ENCODE measurements at regions not wholly inside any gene's neighbourhood (a gene's known extent, or its start where the extent isn't known, plus 50 kb on each side); places are given as distances from the start of the nearest gene placed in this dataset.
"Not testable (repeated sequence)": the region's sequence is repeated elsewhere in the genome, so short reads cannot be mapped to it uniquely, and the experiment has no call there.

GRCh38 chr9:38243993-38244392 is 148.5 kb upstream of the ALDH1B1 start:
- in situ Hi-C loops (cut with MboI), result no loop called here
- Histone ChIP-seq H3K9me2 (ENCODE audit: insufficient read depth) (no peaks in the 10 kb centered on the region), H3K36me3 (ENCODE audit: low read depth) (no peaks in the 10 kb centered on the region), H3K9ac (no peak overlapping the region), H3K27ac (no peak overlapping the region), H3K4me1 (ENCODE audit: insufficient read depth) (no peaks in the 10 kb centered on the region), H3F3A (ENCODE audit: insufficient read depth) (no peaks in the 10 kb centered on the region), H3K79me2 (ENCODE audit: insufficient read depth) (no peaks in the 10 kb centered on the region), H3K27me3 (replicated peaks; ENCODE audit: insufficient read depth) (no peaks in the 10 kb centered on the region), H4K20me1 (ENCODE audit: insufficient read depth) (no peaks in the 10 kb centered on the region), H2AFZ (no peak overlapping the region), H3K4me2 (ENCODE audit: unreplicated experiment) (no peak overlapping the region), H3K9me3 (ENCODE audit: low read depth) (no peaks in the 10 kb centered on the region), H3K4me3 (no peak overlapping the region)
- 34 to 36% methylated on average over 4 of the region's 4 CpGs for WGBS, 2 experiments (ENCODE audit: low coverage in 1 of 2, low lambda C conversion rate in 2 of 2, missing lambda C conversion rate in 2 of 2)
- TF ChIP-seq EZH2 (IDR thresholded peaks at IDR 0.05; ENCODE audit: insufficient read depth, poor library complexity, severe bottlenecking) (no peak), EZH2phosphoT487 (IDR thresholded peaks at IDR 0.05; ENCODE audit: insufficient read depth, low read depth) (no peak)
- DNase-seq, result no peak

GRCh38 chr9:38242151-38242550 is 150.4 kb upstream of the ALDH1B1 start:
- H3K4me3 ChIP-seq; H3K79me2 ChIP-seq (ENCODE audit: insufficient read depth); DNase-seq; H3F3A ChIP-seq (ENCODE audit: insufficient read depth); H3K27ac ChIP-seq; in situ Hi-C loops (cut with MboI); H2AFZ ChIP-seq; H3K27me3 ChIP-seq (replicated peaks; ENCODE audit: insufficient read depth); H3K36me3 ChIP-seq (ENCODE audit: low read depth); H3K4me1 ChIP-seq (ENCODE audit: insufficient read depth); H3K9me2 ChIP-seq (ENCODE audit: insufficient read depth); H3K9ac ChIP-seq; H3K9me3 ChIP-seq (ENCODE audit: low read depth); H4K20me1 ChIP-seq (ENCODE audit: insufficient read depth); H3K4me2 ChIP-seq (ENCODE audit: unreplicated experiment): not testable (repeated sequence)
- 86% methylated on average over 14 of the region's 30 CpGs; no CpG with 5 or more reads in 1 of the 2 experiments for WGBS, 2 experiments (ENCODE audit: low coverage in 1 of 2, low lambda C conversion rate in 2 of 2, missing lambda C conversion rate in 2 of 2)

- no peaks in the 10 kb centered on the region for H3K4me1 ChIP-seq (ENCODE audit: insufficient read depth)
Observed at GRCh38 chr9:38240051-38240450, 152.5 kb upstream of the ALDH1B1 start.

DNA sequence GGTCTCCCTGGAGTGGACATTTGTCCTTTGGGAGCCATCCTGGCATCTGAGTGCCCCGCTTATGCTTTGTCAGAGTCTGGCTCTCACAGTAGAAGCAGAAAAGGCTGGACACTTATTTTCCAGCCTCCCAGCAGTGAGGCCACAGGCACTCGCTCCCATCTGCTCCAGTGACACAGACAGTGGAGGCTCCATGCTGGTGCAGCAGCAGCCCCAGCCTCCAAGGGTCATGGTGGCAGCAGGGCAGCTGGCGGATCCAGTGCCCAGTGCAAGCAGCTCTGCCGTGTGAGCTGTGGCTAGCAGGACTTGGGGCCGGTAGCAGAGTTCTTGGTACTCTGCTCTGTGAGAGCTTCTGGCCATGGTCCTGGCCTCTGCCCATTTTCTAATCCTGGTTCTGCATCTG is 157.3 kb upstream of the ALDH1B1 start:
- Histone ChIP-seq H3K27ac (no peak overlapping the region), H3K36me3 (ENCODE audit: low read depth) (no peaks in the 10 kb centered on the region), H3K9ac (no peak overlapping the region), H3K9me2 (ENCODE audit: insufficient read depth) (no peaks in the 10 kb centered on the region), H3K27me3 (replicated peaks; ENCODE audit: insufficient read depth) (peaks cover 4% of the 10 kb centered on the region), H3K4me2 (ENCODE audit: unreplicated experiment) (no peak overlapping the region), H3K4me3 (no peak overlapping the region), H2AFZ (no peak overlapping the region), H3K79me2 (ENCODE audit: insufficient read depth) (no peaks in the 10 kb centered on the region), H3K4me1 (ENCODE audit: insufficient read depth) (no peaks in the 10 kb centered on the region), H3F3A (ENCODE audit: insufficient read depth) (no peaks in the 10 kb centered on the region), H3K9me3 (ENCODE audit: low read depth) (no peaks in the 10 kb centered on the region), H4K20me1 (ENCODE audit: insufficient read depth) (no peaks in the 10 kb centered on the region)
- TF ChIP-seq EZH2 (IDR thresholded peaks at IDR 0.05; ENCODE audit: insufficient read depth, poor library complexity, severe bottlenecking) (no peak), EZH2phosphoT487 (IDR thresholded peaks at IDR 0.05; ENCODE audit: insufficient read depth, low read depth) (no peak)
- in situ Hi-C loops (cut with MboI), result no loop called here
- 51 to 55% methylated on average over 5 of the region's 5 CpGs for WGBS, 2 experiments (ENCODE audit: low coverage in 1 of 2, low lambda C conversion rate in 2 of 2, missing lambda C conversion rate in 2 of 2)
- no peak for DNase-seq

More at GRCh38 chr9:38240051-38240450, 152.5 kb upstream of the ALDH1B1 start:
- Histone ChIP-seq H3K79me2 (ENCODE audit: insufficient read depth) (no peaks in the 10 kb centered on the region), H3K9ac (no peak overlapping the region), H4K20me1 (ENCODE audit: insufficient read depth) (no peaks in the 10 kb centered on the region), H3K4me2 (ENCODE audit: unreplicated experiment) (no peak overlapping the region), H3K4me3 (no peak overlapping the region), H3K36me3 (ENCODE audit: low read depth) (no peaks in the 10 kb centered on the region), H3K27ac (no peak overlapping the region), H3F3A (ENCODE audit: insufficient read depth) (no peaks in the 10 kb centered on the region), H3K27me3 (replicated peaks; ENCODE audit: insufficient read depth) (no peaks in the 10 kb centered on the region; the same call in 1 of the 2 replicates), H3K9me3 (ENCODE audit: low read depth) (no peaks in the 10 kb centered on the region), H3K9me2 (ENCODE audit: insufficient read depth) (no peaks in the 10 kb centered on the region), H2AFZ (no peak overlapping the region)
- TF ChIP-seq EZH2phosphoT487 (IDR thresholded peaks at IDR 0.05; ENCODE audit: insufficient read depth, low read depth) (no peak), EZH2 (IDR thresholded peaks at IDR 0.05; ENCODE audit: insufficient read depth, poor library complexity, severe bottlenecking) (no peak)
- no peak for DNase-seq
- WGBS, 2 experiments (ENCODE audit: low coverage in 1 of 2, low lambda C conversion rate in 2 of 2, missing lambda C conversion rate in 2 of 2), result 84 to 92% methylated on average over 2 of the region's 2 CpGs
- in situ Hi-C loops (cut with MboI), result no loop called here

- Histone ChIP-seq H3F3A (ENCODE audit: insufficient read depth) (no peaks in the 10 kb centered on the region), H3K9me3 (ENCODE audit: low read depth) (no peaks in the 10 kb centered on the region), H3K36me3 (ENCODE audit: low read depth) (no peaks in the 10 kb centered on the region), H3K79me2 (ENCODE audit: insufficient read depth) (no peaks in the 10 kb centered on the region), H3K27ac (no peak overlapping the region), H3K9ac (no peak overlapping the region), H3K4me1 (ENCODE audit: insufficient read depth) (no peaks in the 10 kb centered on the region), H3K4me2 (ENCODE audit: unreplicated experiment) (no peak overlapping the region), H3K4me3 (no peak overlapping the region), H3K9me2 (ENCODE audit: insufficient read depth) (no peaks in the 10 kb centered on the region), H2AFZ (no peak overlapping the region), H3K27me3 (replicated peaks; ENCODE audit: insufficient read depth) (peaks cover 8% of the 10 kb centered on the region), H4K20me1 (ENCODE audit: insufficient read depth) (no peaks in the 10 kb centered on the region)
- DNase-seq, result no peak
- in situ Hi-C loops (cut with MboI), result no loop called here
- WGBS, 2 experiments (ENCODE audit: low coverage in 1 of 2, low lambda C conversion rate in 2 of 2, missing lambda C conversion rate in 2 of 2), result 63 to 66% methylated on average over 5 of the region's 5 CpGs
- TF ChIP-seq EZH2 (IDR thresholded peaks at IDR 0.05; ENCODE audit: insufficient read depth, poor library complexity, severe bottlenecking), result no peak
- no peak for TF ChIP-seq EZH2phosphoT487 (IDR thresholded peaks at IDR 0.05; ENCODE audit: insufficient read depth, low read depth)
Observed at GRCh38 chr9:38234479-38235170, 157.9 kb upstream of the ALDH1B1 start.
